NCI-H2107 (cell line): ENCODE measurements at regions not wholly inside any gene's neighbourhood (a gene's known extent, or its start where the extent isn't known, plus 50 kb on each side); places are given as distances from the start of the nearest gene placed in this dataset.

Experiments
- DNase-seq: peaks from one replicate; lab custom pipeline; 2025; lab: John Stamatoyannopoulos, UW

DNA sequence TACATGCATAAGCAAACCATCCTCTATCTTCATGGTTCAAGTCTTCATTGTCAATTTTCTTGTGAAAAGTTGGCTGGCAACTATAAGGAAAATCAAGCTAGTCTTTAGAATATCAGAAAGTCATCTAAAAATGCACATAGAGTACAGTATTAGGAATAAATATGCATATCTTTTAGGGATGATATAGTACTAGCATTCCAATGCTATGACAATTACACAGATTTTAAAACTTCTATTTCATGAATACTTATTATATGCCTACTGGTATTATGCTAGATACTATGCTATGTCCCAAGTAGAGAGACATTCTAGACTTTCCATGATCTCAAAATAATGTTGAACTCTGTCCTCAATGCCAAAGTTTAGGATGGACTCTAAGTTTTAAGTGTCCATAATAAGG is 81.3 kb upstream of the NAALADL2 start:
- no peak for DNase-seq

GRCh38 chr3:174783502-174783901 is 75.6 kb upstream of the NAALADL2 start:
- DNase-seq, result no peak

- no peak for DNase-seq
Measured at GRCh38 chr3:174784206-174784934, 74.8 kb upstream of the NAALADL2 start.

DNA sequence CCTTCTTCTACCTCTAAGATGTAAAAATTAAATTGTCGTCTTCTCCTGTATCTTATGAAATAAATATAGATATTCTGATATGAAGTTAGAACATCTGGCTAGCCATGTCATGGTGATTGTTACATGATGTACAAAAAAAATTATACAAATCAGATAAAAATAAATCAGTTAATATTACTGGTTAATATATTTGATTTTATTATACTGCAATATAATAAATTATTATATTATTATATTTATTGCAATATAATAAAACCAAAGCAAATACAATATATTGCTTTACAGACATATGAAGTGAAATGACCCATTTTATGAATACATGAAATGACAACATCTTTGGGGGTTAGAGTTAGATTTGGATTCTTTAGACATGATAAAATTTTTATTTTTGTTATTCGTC is 72.3 kb upstream of the NAALADL2 start:
- DNase-seq, result no peak

DNA sequence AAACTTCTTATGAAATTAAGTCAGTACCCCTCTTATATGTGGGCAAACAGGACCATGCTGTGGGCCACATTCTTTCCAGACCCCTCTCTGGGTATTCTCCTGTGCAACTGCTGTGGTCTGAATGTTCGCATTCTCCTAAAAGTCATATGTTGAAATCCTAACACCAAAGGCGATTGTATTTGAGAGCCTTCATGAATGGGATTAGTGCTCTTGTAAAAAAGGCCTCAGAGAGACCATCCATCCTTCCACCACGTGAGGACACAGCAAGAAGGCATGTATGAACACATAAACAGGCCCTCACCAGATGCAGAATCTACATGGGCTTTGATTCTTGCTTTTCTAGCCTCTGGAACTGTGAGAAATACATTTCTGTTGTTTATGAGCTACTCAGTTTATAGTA is 68.0 kb upstream of the NAALADL2 start:
- no peak for DNase-seq

DNA sequence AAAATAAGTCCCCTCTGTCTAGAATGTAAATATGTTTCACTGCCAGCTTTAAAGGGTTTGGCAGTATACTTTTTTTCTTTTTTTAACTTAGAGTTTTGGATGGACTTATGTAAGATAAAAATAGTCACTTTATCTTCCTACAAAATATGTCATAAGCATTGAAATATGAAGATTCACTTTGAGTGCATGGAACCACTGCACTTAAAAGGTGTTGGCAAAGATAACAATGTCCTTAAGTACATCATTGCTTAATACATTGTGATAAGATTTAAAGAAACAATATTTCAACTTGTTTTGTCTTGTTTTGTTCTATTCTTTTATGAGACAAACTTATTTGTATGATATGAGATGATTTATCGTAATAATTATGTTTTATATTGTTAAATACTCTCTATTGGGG is 66.3 kb upstream of the NAALADL2 start:
- no peak for DNase-seq
